Sigmoid colon (tissue), 4 donors: ENCODE measurements at regions not wholly inside any gene's neighbourhood (a gene's known extent, or its start where the extent isn't known, plus 50 kb on each side); places are given as distances from the start of the nearest gene placed in this dataset.

Experiments used
- EP300 ChIP-seq, 4 donors: sonication (generic); formaldehyde crosslinking; IDR thresholded peaks; one replicate each; pipeline ENCODE4 v1.6.1; 2017; ENCODE audit warnings: antibody characterized with exemption in 4 of 4
- POLR2A ChIP-seq, 2 donors: fragments of 450-650 bp; IDR thresholded peaks; one replicate each; pipeline ENCODE4 v1.6.1; 2016; ENCODE audit warnings: antibody characterized with exemption in 2 of 2, mild to moderate bottlenecking in 2 of 2, moderate library complexity in 2 of 2
- POLR2AphosphoS5 ChIP-seq, 4 donors: sonication (generic); formaldehyde crosslinking; IDR thresholded peaks; one replicate each; pipeline ENCODE4 v1.6.1; 2017; ENCODE audit warnings: antibody characterized with exemption in 4 of 4
- TF ChIP-seq, protein P1 (sequence below), 4 experiments: fragments of 450-650 bp in 3 of 4; fragments of 200-600 bp in 1 of 4; IDR thresholded peaks; one replicate each; pipeline ENCODE4 v1.5.1; 2016 to 2019; ENCODE audit warnings: antibody characterized with exemption in 4 of 4, mild to moderate bottlenecking in 3 of 4, moderate library complexity in 2 of 4

DNA sequence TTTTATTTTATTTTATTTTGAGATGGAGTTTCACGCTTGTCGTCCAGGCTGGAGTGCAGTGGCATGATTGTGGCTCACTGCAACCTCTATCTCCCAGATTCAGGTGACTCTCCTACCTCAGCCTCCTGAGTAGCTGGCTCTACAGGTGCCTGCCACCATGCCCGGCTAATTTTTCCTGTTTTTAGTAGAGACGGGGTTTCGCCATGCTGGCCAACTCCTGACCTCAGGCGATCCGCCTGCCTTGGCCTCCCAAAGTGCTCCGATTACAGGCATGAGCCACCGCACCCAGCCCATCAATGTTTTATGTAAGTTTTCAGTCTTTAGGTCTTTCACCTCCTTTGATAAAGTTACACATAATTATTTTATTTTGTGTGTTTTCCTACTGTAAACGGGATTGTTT, 154.6 kb downstream of the COPRS start:
- TF ChIP-seq, protein P1, sequence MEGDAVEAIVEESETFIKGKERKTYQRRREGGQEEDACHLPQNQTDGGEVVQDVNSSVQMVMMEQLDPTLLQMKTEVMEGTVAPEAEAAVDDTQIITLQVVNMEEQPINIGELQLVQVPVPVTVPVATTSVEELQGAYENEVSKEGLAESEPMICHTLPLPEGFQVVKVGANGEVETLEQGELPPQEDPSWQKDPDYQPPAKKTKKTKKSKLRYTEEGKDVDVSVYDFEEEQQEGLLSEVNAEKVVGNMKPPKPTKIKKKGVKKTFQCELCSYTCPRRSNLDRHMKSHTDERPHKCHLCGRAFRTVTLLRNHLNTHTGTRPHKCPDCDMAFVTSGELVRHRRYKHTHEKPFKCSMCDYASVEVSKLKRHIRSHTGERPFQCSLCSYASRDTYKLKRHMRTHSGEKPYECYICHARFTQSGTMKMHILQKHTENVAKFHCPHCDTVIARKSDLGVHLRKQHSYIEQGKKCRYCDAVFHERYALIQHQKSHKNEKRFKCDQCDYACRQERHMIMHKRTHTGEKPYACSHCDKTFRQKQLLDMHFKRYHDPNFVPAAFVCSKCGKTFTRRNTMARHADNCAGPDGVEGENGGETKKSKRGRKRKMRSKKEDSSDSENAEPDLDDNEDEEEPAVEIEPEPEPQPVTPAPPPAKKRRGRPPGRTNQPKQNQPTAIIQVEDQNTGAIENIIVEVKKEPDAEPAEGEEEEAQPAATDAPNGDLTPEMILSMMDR (IDR thresholded peaks at IDR 0.05) = no peak
- TF ChIP-seq POLR2A (IDR thresholded peaks at IDR 0.05) (no peak), POLR2AphosphoS5 (IDR thresholded peaks at IDR 0.05) (no peak), EP300 (IDR thresholded peaks at IDR 0.05) (no peak)
